KG1 (cell line): ENCODE measurements at regions not wholly inside any gene's neighbourhood (a gene's known extent, or its start where the extent isn't known, plus 50 kb on each side); places are given as distances from the start of the nearest gene placed in this dataset.

Experiments
- DNase-seq: peaks from one replicate; lab custom pipeline; 2025; lab: John Stamatoyannopoulos, UW

GRCh38 chr7:110050785-110051184 lies 1040.1 kb upstream of the LRRN3 start:
- DNase-seq = no peak

- no peak for DNase-seq
These were observed 1039.6 kb upstream of the LRRN3 start for GRCh38 chr7:110051372-110051771.

GRCh38 chr7:110056331-110056730 lies 1034.6 kb upstream of the LRRN3 start:
- no peak for DNase-seq

GRCh38 chr7:110058401-110058800 lies 1032.5 kb upstream of the LRRN3 start:
- no peak for DNase-seq

- DNase-seq = no peak
These were observed 1029.5 kb upstream of the LRRN3 start for GRCh38 chr7:110061387-110061786.

- no peak for DNase-seq
These were observed 1025.8 kb upstream of the LRRN3 start for GRCh38 chr7:110065121-110065520.

- DNase-seq = no peak
These were observed 1024.1 kb upstream of the LRRN3 start for GRCh38 chr7:110066843-110067242.

- no peak for DNase-seq
These were observed 1019.7 kb upstream of the LRRN3 start for GRCh38 chr7:110071192-110071591.

- DNase-seq = no peak
These were observed 1015.5 kb upstream of the LRRN3 start for GRCh38 chr7:110075450-110075849.

GRCh38 chr7:110076194-110076593 lies 1014.7 kb upstream of the LRRN3 start:
- DNase-seq = no peak

- no peak for DNase-seq
These were observed 1006.6 kb upstream of the LRRN3 start for GRCh38 chr7:110084181-110084807.

- peak; percentile 0 for DNase-seq
These were observed 1000.7 kb upstream of the LRRN3 start for GRCh38 chr7:110090110-110090820.

GRCh38 chr7:110095372-110096052 lies 995.4 kb upstream of the LRRN3 start:
- DNase-seq = no peak

- no peak for DNase-seq
These were observed 986.7 kb upstream of the LRRN3 start for GRCh38 chr7:110104243-110104642.

- DNase-seq = no peak
These were observed 985.6 kb upstream of the LRRN3 start for GRCh38 chr7:110105307-110105706.

- no peak for DNase-seq
These were observed 985.1 kb upstream of the LRRN3 start for GRCh38 chr7:110105840-110106239.

GRCh38 chr7:110119883-110120581 lies 970.9 kb upstream of the LRRN3 start:
- DNase-seq = no peak

GRCh38 chr7:110129159-110129558 lies 961.8 kb upstream of the LRRN3 start:
- DNase-seq = no peak

GRCh38 chr7:110130669-110131068 lies 960.3 kb upstream of the LRRN3 start:
- no peak for DNase-seq

GRCh38 chr7:110131344-110131743 lies 959.6 kb upstream of the LRRN3 start:
- no peak for DNase-seq

- no peak for DNase-seq
These were observed 951.9 kb upstream of the LRRN3 start for GRCh38 chr7:110139056-110139455.

- no peak for DNase-seq
These were observed 947.9 kb upstream of the LRRN3 start for GRCh38 chr7:110142939-110143526.
